OCI-LY1 (cell line): ENCODE measurements at regions not wholly inside any gene's neighbourhood (a gene's known extent, or its start where the extent isn't known, plus 50 kb on each side); places are given as distances from the start of the nearest gene placed in this dataset.
A peak's percentile ranks its signal among the peaks of the same experiment; 100 is the strongest.

Source experiments
- H2AFZ ChIP-seq: fragments of 200-600 bp; sonication (generic), shearing (Covaris generic); 2 replicates; pipeline ENCODE4 v1.6.0; 2014; ENCODE audit warnings: antibody characterized with exemption, mild to moderate bottlenecking, low read length
- H3F3A ChIP-seq: fragments of 200-600 bp; sonication (generic), shearing (Covaris generic); 2 replicates; pipeline ENCODE4 v1.6.0; 2014; ENCODE audit warnings: mild to moderate bottlenecking, antibody characterized with exemption, low read length, moderate library complexity; ENCODE audit not compliant: insufficient read depth
- H3K27ac ChIP-seq: fragments of 200-600 bp; sonication (generic); 2 replicates; pipeline ENCODE4 v1.5.1; 2014; ENCODE audit warnings: low read length, mixed run types, mild to moderate bottlenecking, low read depth; ENCODE audit not compliant: poor library complexity, severe bottlenecking
- H3K27me3 ChIP-seq: fragments of 200-600 bp; sonication (generic); 2 replicates; pipeline ENCODE4 v1.6.0; 2014; ENCODE audit warnings: antibody characterized with exemption, mild to moderate bottlenecking, low read length, moderate library complexity; ENCODE audit not compliant: insufficient read depth
- H3K36me3 ChIP-seq: fragments of 200-600 bp; sonication (generic); 2 replicates; pipeline ENCODE4 v1.6.1; 2014; ENCODE audit warnings: mild to moderate bottlenecking, antibody characterized with exemption, low read length, moderate library complexity, mixed read lengths; ENCODE audit not compliant: insufficient read depth
- H3K4me1 ChIP-seq: fragments of 200-600 bp; sonication (generic); 2 replicates; pipeline ENCODE4 v1.5.1; 2014; ENCODE audit warnings: mild to moderate bottlenecking, low read length, moderate library complexity; ENCODE audit not compliant: insufficient read depth, severe bottlenecking
- H3K4me2 ChIP-seq: fragments of 200-600 bp; sonication (generic), shearing (Covaris generic); 2 replicates; pipeline ENCODE4 v1.6.1; 2014; ENCODE audit warnings: low read length
- H3K4me3 ChIP-seq: fragments of 200-600 bp; sonication (generic); 2 replicates; pipeline ENCODE4 v1.5.1; 2014; ENCODE audit warnings: low read length, low read depth, mild to moderate bottlenecking, mixed read lengths; ENCODE audit not compliant: poor library complexity, severe bottlenecking
- H3K79me2 ChIP-seq: fragments of 200-600 bp; shearing (Covaris generic); 2 replicates; pipeline ENCODE4 v1.6.1; 2016; ENCODE audit warnings: mixed run types, low read length, mixed read lengths; ENCODE audit not compliant: insufficient read depth
- H3K9ac ChIP-seq: fragments of 200-600 bp; sonication (generic), shearing (Covaris generic); 2 replicates; pipeline ENCODE4 v1.6.1; 2014; ENCODE audit warnings: mild to moderate bottlenecking, low read length, mixed read lengths
- H3K9me2 ChIP-seq: fragments of 200-600 bp; sonication (generic), shearing (Covaris generic); 2 replicates; pipeline ENCODE4 v1.6.1; 2014; ENCODE audit warnings: low read depth, mild to moderate bottlenecking, low read length, mixed read lengths
- H3K9me3 ChIP-seq: fragments of 200-600 bp; shearing (Covaris generic); 2 replicates; pipeline ENCODE4 v1.6.1; 2014; ENCODE audit warnings: low read length, mixed read lengths
- H4K20me1 ChIP-seq: fragments of 200-600 bp; sonication (generic), shearing (Covaris generic); 2 replicates; pipeline ENCODE4 v1.6.0; 2016; ENCODE audit warnings: mild to moderate bottlenecking, low read length; ENCODE audit not compliant: insufficient read depth
- EZH2 ChIP-seq: fragments of 200-600 bp; sonication (generic), shearing (Covaris generic); IDR thresholded peaks from 2 replicates; pipeline ENCODE4 v1.8.0; 2017; ENCODE audit warnings: borderline replicate concordance, mixed run types, mild to moderate bottlenecking, antibody characterized with exemption, low read length, moderate library complexity, mixed read lengths
- TF ChIP-seq, protein P1 (sequence below): fragments of 200-600 bp; sonication (generic), shearing (Covaris generic); IDR thresholded peaks from 2 replicates; pipeline ENCODE4 v1.5.1; 2017; ENCODE audit warnings: mild to moderate bottlenecking, antibody characterized with exemption, low read length, moderate library complexity, mixed read lengths

GRCh38 chr2:8514274-8514662 lies 167.6 kb upstream of the ID2 start:
- no peaks in the 10 kb centered on the region for H3K79me2 ChIP-seq
- H3K27ac ChIP-seq = peak overlapping the region; percentile 93
- peaks cover 9% of the 10 kb centered on the region for H3K9me3 ChIP-seq
- H3K27me3 ChIP-seq = no peaks in the 10 kb centered on the region
- TF ChIP-seq, protein P1, sequence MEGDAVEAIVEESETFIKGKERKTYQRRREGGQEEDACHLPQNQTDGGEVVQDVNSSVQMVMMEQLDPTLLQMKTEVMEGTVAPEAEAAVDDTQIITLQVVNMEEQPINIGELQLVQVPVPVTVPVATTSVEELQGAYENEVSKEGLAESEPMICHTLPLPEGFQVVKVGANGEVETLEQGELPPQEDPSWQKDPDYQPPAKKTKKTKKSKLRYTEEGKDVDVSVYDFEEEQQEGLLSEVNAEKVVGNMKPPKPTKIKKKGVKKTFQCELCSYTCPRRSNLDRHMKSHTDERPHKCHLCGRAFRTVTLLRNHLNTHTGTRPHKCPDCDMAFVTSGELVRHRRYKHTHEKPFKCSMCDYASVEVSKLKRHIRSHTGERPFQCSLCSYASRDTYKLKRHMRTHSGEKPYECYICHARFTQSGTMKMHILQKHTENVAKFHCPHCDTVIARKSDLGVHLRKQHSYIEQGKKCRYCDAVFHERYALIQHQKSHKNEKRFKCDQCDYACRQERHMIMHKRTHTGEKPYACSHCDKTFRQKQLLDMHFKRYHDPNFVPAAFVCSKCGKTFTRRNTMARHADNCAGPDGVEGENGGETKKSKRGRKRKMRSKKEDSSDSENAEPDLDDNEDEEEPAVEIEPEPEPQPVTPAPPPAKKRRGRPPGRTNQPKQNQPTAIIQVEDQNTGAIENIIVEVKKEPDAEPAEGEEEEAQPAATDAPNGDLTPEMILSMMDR = no peak
- no peak for TF ChIP-seq EZH2
- H3F3A ChIP-seq = no peaks in the 10 kb centered on the region
- H3K4me1 ChIP-seq = peaks cover 34% of the 10 kb centered on the region
- H3K9ac ChIP-seq = peak overlapping the region; percentile 58; the same call in 1 of the 2 replicates
- peaks cover 31% of the 10 kb centered on the region for H3K36me3 ChIP-seq
- H3K9me2 ChIP-seq = no peaks in the 10 kb centered on the region
- H4K20me1 ChIP-seq = no peaks in the 10 kb centered on the region
- peak overlapping the region; percentile 60; the same call in 1 of the 2 replicates for H3K4me2 ChIP-seq
- no peak overlapping the region for H3K4me3 ChIP-seq
- no peak overlapping the region for H2AFZ ChIP-seq

- Histone ChIP-seq H3K9me2 (no peaks in the 10 kb centered on the region), H3F3A (no peaks in the 10 kb centered on the region), H3K36me3 (peaks cover 25% of the 10 kb centered on the region), H3K9me3 (0 out of 2 replicates have a peak, but pooled peaks cover 3% of the 10 kb centered on the region), H3K9ac (peak overlapping the region; percentile 58), H3K27ac (peak overlapping the region; percentile 93), H3K79me2 (no peaks in the 10 kb centered on the region), H3K4me3 (peak overlapping the region; percentile 19), H2AFZ (no peak overlapping the region), H4K20me1 (no peaks in the 10 kb centered on the region), H3K27me3 (no peaks in the 10 kb centered on the region), H3K4me1 (peaks cover 42% of the 10 kb centered on the region), H3K4me2 (peak overlapping the region; percentile 60)
- TF ChIP-seq EZH2 = no peak
- TF ChIP-seq, protein P1 = no peak
These were observed 166.8 kb upstream of the ID2 start for GRCh38 chr2:8514796-8515758.

- Histone ChIP-seq H3F3A (no peaks in the 10 kb centered on the region), H3K9ac (peak overlapping the region; percentile 15; the same call in 1 of the 2 replicates), H3K79me2 (no peaks in the 10 kb centered on the region), H3K36me3 (peaks cover 17% of the 10 kb centered on the region), H2AFZ (no peak overlapping the region), H3K27me3 (no peaks in the 10 kb centered on the region), H3K4me3 (no peak overlapping the region), H3K9me3 (no peaks in the 10 kb centered on the region), H3K4me2 (peak overlapping the region; percentile 8; the same call in 1 of the 2 replicates), H3K4me1 (peaks cover 51% of the 10 kb centered on the region), H3K9me2 (no peaks in the 10 kb centered on the region), H4K20me1 (no peaks in the 10 kb centered on the region), H3K27ac (peak overlapping the region; percentile 93)
- TF ChIP-seq EZH2 = no peak
- TF ChIP-seq, protein P1 = no peak
These were observed 165.9 kb upstream of the ID2 start for GRCh38 chr2:8515864-8516533.
